Lower leg skin (tissue), 4 donors: ENCODE measurements at regions not wholly inside any gene's neighbourhood (a gene's known extent, or its start where the extent isn't known, plus 50 kb on each side); places are given as distances from the start of the nearest gene placed in this dataset.

Experiments
- DNase-seq, 2 donors: peaks; one replicate each; pipeline ENCODE4 v3.0.0-alpha.2; 2019; ENCODE audit warnings: low spot score in 2 of 2
- H3K4me3 ChIP-seq: fragments of 200-600 bp; sonication (generic); 2 replicates; pipeline ENCODE4 v1.5.1; 2017; ENCODE audit warnings: mild to moderate bottlenecking, low read depth; ENCODE audit not compliant: poor library complexity, severe bottlenecking
- POLR2A ChIP-seq, 2 donors: fragments of 450-650 bp; IDR thresholded peaks; one replicate each; pipeline ENCODE4 v1.6.1; 2016 to 2017; ENCODE audit warnings: antibody characterized with exemption in 2 of 2, mild to moderate bottlenecking in 1 of 2, moderate library complexity in 1 of 2
- WGBS, 2 donors: methylation state at CpG; one replicate each; pipeline ENCODE4 v1.1.5; 2018; 5-methylcytosine and 5-hydroxymethylcytosine counted together
- intact Hi-C: fragments of 100-400 bp; cut with DNase I; formaldehyde crosslinking; loops from one replicate; pipeline ENCODE4 v1.15.0; 2023; ENCODE audit warnings: low total_unique reads
- TF ChIP-seq, protein P1 (sequence below), 3 donors: fragments of 450-650 bp; IDR thresholded peaks; one replicate each; pipeline ENCODE4 v1.5.1; 2016; ENCODE audit warnings: antibody characterized with exemption in 3 of 3, mild to moderate bottlenecking in 3 of 3, moderate library complexity in 2 of 3

GRCh38 chr1:82704393-82704792 lies 903.7 kb downstream of the ADGRL2 start:
- TF ChIP-seq, protein P1, sequence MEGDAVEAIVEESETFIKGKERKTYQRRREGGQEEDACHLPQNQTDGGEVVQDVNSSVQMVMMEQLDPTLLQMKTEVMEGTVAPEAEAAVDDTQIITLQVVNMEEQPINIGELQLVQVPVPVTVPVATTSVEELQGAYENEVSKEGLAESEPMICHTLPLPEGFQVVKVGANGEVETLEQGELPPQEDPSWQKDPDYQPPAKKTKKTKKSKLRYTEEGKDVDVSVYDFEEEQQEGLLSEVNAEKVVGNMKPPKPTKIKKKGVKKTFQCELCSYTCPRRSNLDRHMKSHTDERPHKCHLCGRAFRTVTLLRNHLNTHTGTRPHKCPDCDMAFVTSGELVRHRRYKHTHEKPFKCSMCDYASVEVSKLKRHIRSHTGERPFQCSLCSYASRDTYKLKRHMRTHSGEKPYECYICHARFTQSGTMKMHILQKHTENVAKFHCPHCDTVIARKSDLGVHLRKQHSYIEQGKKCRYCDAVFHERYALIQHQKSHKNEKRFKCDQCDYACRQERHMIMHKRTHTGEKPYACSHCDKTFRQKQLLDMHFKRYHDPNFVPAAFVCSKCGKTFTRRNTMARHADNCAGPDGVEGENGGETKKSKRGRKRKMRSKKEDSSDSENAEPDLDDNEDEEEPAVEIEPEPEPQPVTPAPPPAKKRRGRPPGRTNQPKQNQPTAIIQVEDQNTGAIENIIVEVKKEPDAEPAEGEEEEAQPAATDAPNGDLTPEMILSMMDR (IDR thresholded peaks at IDR 0.05) = no peak
- no peak for TF ChIP-seq POLR2A (IDR thresholded peaks at IDR 0.05)
- intact Hi-C loops = no loop called here
- H3K4me3 ChIP-seq = no peak overlapping the region
- WGBS, 2 donors = 57 to 61% methylated on average over 3 of the region's 3 CpGs
- no peak for DNase-seq

GRCh38 chr1:82703951-82704350 lies 903.2 kb downstream of the ADGRL2 start:
- H3K4me3 ChIP-seq = no peak overlapping the region
- no peak for DNase-seq
- intact Hi-C loops = no loop called here

DNA sequence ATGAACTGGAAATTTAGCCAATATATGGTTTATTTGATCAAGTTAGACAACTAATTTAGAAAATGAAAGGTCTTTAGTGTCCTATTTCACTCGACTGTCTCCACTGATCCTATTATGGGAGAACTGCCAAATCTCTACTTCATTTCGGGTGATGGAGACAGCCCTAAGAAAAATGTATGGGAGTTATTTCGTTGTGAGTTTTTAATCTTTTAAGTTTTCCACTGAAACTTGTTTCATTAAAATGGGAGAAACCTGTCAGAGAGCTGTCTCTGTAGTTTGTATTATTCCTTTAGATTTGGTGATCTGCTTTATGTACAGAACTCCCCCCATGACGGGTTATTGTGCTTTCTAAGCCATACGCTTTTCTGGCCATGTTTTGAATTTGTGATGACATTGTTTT lies 899.7 kb downstream of the ADGRL2 start:
- TF ChIP-seq POLR2A (IDR thresholded peaks at IDR 0.05) = no peak
- TF ChIP-seq, protein P1 (IDR thresholded peaks at IDR 0.05) = no peak
- DNase-seq = no peak
- H3K4me3 ChIP-seq = no peak overlapping the region
- intact Hi-C loops = no loop called here
- WGBS, 2 donors = 72 to 79% methylated on average over 5 of the region's 5 CpGs

More at GRCh38 chr1:82703951-82704350, 903.2 kb downstream of the ADGRL2 start:
- TF ChIP-seq POLR2A (IDR thresholded peaks at IDR 0.05) = no peak
- TF ChIP-seq, protein P1 (IDR thresholded peaks at IDR 0.05) = no peak

GRCh38 chr1:82697965-82698364 lies 897.2 kb downstream of the ADGRL2 start:
- 77 to 82% methylated on average over 8 of the region's 8 CpGs for WGBS, 2 donors
- intact Hi-C loops = no loop called here
- H3K4me3 ChIP-seq = no peak overlapping the region
- no peak for DNase-seq
- TF ChIP-seq, protein P1 (IDR thresholded peaks at IDR 0.05) = no peak
- TF ChIP-seq POLR2A (IDR thresholded peaks at IDR 0.05) = no peak

GRCh38 chr1:82695443-82695842 lies 894.7 kb downstream of the ADGRL2 start:
- 20 to 26% methylated on average over 2 of the region's 2 CpGs for WGBS, 2 donors
- no peak overlapping the region for H3K4me3 ChIP-seq
- DNase-seq = no peak
- TF ChIP-seq, protein P1 (IDR thresholded peaks at IDR 0.05) = no peak
- no peak for TF ChIP-seq POLR2A (IDR thresholded peaks at IDR 0.05)
- intact Hi-C loops = no loop called here

GRCh38 chr1:82690411-82690810 lies 889.7 kb downstream of the ADGRL2 start:
- 59 to 67% methylated on average over 1 of the region's 1 CpG for WGBS, 2 donors
- intact Hi-C loops = no loop called here
- H3K4me3 ChIP-seq = no peak overlapping the region
- no peak for DNase-seq
- TF ChIP-seq, protein P1 (IDR thresholded peaks at IDR 0.05) = no peak
- TF ChIP-seq POLR2A (IDR thresholded peaks at IDR 0.05) = no peak
